ENCODE measurements at regions not wholly inside any gene's neighbourhood (a gene's known extent, or its start where the extent isn't known, plus 50 kb on each side); places are given as distances from the start of the nearest gene placed in this dataset.

GRCh38 chr2:22942441-22942840 lies 442.5 kb upstream of the KLHL29 start:
- TF ChIP-seq CTCF (IDR thresholded peaks at IDR 0.05; ENCODE audit: low read depth, low read length) = no peak
- no peak overlapping the region for H3K4me3 ChIP-seq (replicated peaks in 1 of 2; ENCODE audit: low read depth in 2 of 2, low read length in 2 of 2)
- DNase-seq (ENCODE audit: low read depth in 2 of 2) = no peak

DNA sequence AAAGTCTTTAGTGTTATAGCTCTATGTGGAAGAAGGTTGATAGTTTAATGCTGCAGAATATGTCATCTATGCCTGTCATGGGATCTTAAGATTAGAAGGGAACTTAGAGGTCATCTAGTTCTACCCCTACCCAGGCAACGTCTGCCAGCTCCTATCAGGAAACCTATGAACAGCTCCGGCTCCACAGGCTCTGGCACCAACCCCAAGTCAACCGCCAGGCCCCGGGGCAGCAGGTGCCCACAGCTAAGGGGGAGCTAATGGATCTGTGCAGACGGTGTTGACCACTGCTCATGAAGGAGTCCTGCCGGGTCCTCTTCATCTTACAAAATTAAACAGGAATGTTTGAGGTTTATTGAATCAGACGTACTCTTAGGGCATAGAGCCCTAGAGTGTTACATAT lies 440.8 kb upstream of the KLHL29 start:
- TF ChIP-seq CTCF (IDR thresholded peaks at IDR 0.05; ENCODE audit: low read depth, low read length) = no peak
- no peak for DNase-seq (ENCODE audit: low read depth in 2 of 2)
- H3K4me3 ChIP-seq (replicated peaks in 1 of 2; ENCODE audit: low read depth in 2 of 2, low read length in 2 of 2) = no peak overlapping the region

GRCh38 chr2:22946553-22946952 lies 438.4 kb upstream of the KLHL29 start:
- H3K4me3 ChIP-seq (replicated peaks in 1 of 2; ENCODE audit: low read depth in 2 of 2, low read length in 2 of 2) = no peak overlapping the region
- TF ChIP-seq CTCF (IDR thresholded peaks at IDR 0.05; ENCODE audit: low read depth, low read length) = no peak
- DNase-seq (ENCODE audit: low read depth in 2 of 2) = no peak

GRCh38 chr2:22947741-22948140 lies 437.2 kb upstream of the KLHL29 start:
- no peak for TF ChIP-seq CTCF (IDR thresholded peaks at IDR 0.05; ENCODE audit: low read depth, low read length)
- no peak overlapping the region for H3K4me3 ChIP-seq (replicated peaks in 1 of 2; ENCODE audit: low read depth in 2 of 2, low read length in 2 of 2)

GRCh38 chr2:22950431-22950830 lies 434.5 kb upstream of the KLHL29 start:
- H3K4me3 ChIP-seq (replicated peaks in 1 of 2; ENCODE audit: low read depth in 2 of 2, low read length in 2 of 2) = no peak overlapping the region
- no peak for DNase-seq (ENCODE audit: low read depth in 2 of 2)
- no peak for TF ChIP-seq CTCF (IDR thresholded peaks at IDR 0.05; ENCODE audit: low read depth, low read length)

More at GRCh38 chr2:22947741-22948140, 437.2 kb upstream of the KLHL29 start:
- no peak for DNase-seq (ENCODE audit: low read depth in 2 of 2)

- TF ChIP-seq CTCF (IDR thresholded peaks at IDR 0.05; ENCODE audit: low read depth, low read length) = no peak
- DNase-seq (ENCODE audit: low read depth in 2 of 2) = no peak
- no peak overlapping the region for H3K4me3 ChIP-seq (replicated peaks in 1 of 2; ENCODE audit: low read depth in 2 of 2, low read length in 2 of 2)
Measured at GRCh38 chr2:22952656-22953225, 432.2 kb upstream of the KLHL29 start.

GRCh38 chr2:22957446-22957845 lies 427.5 kb upstream of the KLHL29 start:
- TF ChIP-seq CTCF (IDR thresholded peaks at IDR 0.05; ENCODE audit: low read depth, low read length) = no peak
- DNase-seq (ENCODE audit: low read depth in 2 of 2) = no peak
- H3K4me3 ChIP-seq (replicated peaks in 1 of 2; ENCODE audit: low read depth in 2 of 2, low read length in 2 of 2) = no peak overlapping the region

All from cardiac fibroblast (primary cell).